ENCODE measurements at regions not wholly inside any gene's neighbourhood (a gene's known extent, or its start where the extent isn't known, plus 50 kb on each side); places are given as distances from the start of the nearest gene placed in this dataset.

DNA sequence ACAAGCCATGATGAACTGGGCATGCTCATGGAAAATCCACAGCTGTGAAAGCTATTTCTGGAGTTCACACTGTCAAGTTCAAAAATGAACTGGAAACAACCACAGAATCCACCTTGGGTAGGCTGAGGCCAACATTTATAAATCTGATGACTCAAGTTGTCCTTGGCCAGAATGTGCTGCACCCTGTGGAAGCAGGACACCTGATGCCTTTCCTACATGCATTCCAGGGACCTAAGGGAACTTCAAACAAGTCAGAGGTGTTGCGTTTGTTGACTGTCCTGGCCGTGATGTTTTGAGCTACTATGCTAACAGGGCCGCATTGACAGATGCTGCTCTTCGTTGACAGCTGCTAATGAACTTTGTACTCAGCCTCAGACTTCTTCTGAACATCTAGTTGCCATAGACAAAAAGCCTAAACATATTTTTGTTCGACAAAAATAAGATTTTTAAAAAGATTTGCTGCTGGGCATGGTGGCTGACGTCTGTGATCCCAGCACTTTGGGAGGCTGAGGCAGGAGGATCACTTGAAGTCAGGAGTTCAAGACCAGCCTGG, 127.9 kb upstream of the SLC45A1 start:
- Histone ChIP-seq H3K4me2 (ENCODE audit: low read depth, low read length) (no peak overlapping the region), H3K9me3 (replicated peaks; ENCODE audit: insufficient read depth, low read length) (no peaks in the 10 kb centered on the region), H4K20me1 (ENCODE audit: insufficient read depth, low read length) (no peaks in the 10 kb centered on the region), H3K27me3 (replicated peaks; ENCODE audit: insufficient read depth, low read length) (peaks cover 59% of the 10 kb centered on the region), H3K4me1 (ENCODE audit: low read length) (no peaks in the 10 kb centered on the region), H2AFZ (ENCODE audit: low read length) (no peak overlapping the region), H3K9me2 (replicated peaks; ENCODE audit: insufficient read depth, low read length) (no peaks in the 10 kb centered on the region), H3K9ac (ENCODE audit: low read length) (no peak overlapping the region), H3K4me3 (ENCODE audit: low read length) (no peak overlapping the region), H3K79me2 (ENCODE audit: low read length) (no peaks in the 10 kb centered on the region), H3F3A (ENCODE audit: insufficient read depth, low read length) (no peaks in the 10 kb centered on the region), H3K27ac (ENCODE audit: low read length) (no peak overlapping the region), H3K36me3 (replicated peaks; ENCODE audit: insufficient read depth, low read length) (no peaks in the 10 kb centered on the region)
- no peak for DNase-seq
- TF ChIP-seq, protein P1, sequence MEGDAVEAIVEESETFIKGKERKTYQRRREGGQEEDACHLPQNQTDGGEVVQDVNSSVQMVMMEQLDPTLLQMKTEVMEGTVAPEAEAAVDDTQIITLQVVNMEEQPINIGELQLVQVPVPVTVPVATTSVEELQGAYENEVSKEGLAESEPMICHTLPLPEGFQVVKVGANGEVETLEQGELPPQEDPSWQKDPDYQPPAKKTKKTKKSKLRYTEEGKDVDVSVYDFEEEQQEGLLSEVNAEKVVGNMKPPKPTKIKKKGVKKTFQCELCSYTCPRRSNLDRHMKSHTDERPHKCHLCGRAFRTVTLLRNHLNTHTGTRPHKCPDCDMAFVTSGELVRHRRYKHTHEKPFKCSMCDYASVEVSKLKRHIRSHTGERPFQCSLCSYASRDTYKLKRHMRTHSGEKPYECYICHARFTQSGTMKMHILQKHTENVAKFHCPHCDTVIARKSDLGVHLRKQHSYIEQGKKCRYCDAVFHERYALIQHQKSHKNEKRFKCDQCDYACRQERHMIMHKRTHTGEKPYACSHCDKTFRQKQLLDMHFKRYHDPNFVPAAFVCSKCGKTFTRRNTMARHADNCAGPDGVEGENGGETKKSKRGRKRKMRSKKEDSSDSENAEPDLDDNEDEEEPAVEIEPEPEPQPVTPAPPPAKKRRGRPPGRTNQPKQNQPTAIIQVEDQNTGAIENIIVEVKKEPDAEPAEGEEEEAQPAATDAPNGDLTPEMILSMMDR (IDR thresholded peaks at IDR 0.05; ENCODE audit: low read length): no peak
- TF ChIP-seq EZH2 (optimal IDR thresholded peaks at IDR 0.05; ENCODE audit: low read depth, low read length): no peak
- TF ChIP-seq EZH2phosphoT487 (IDR thresholded peaks at IDR 0.05; ENCODE audit: low read length): no peak

DNA sequence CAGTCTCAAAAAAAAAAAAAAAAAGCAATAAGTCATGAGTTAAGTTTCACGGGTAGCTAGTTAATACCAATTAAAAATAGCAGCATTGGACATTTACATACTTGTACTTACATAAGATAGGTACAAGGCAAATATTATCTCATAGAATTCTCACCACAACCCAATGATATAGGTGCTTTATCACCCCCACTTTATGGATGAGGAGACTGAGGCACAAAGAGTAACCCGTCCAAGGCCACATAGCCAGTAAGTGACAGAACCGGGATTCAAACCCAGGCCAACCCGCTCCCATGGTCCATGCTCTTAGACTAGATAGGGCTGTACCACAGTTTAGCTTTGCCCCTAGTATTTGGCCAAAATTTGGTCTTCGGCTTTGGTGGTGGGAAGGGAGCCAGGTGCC, 132.5 kb upstream of the SLC45A1 start:
- no peaks in the 10 kb centered on the region for H3K79me2 ChIP-seq (ENCODE audit: low read length)
- no peaks in the 10 kb centered on the region for H3K9me2 ChIP-seq (replicated peaks; ENCODE audit: insufficient read depth, low read length)
- no peak overlapping the region for H2AFZ ChIP-seq (ENCODE audit: low read length)
- H3K9ac ChIP-seq (ENCODE audit: low read length): no peak overlapping the region
- no peak for TF ChIP-seq EZH2 (optimal IDR thresholded peaks at IDR 0.05; ENCODE audit: low read depth, low read length)
- TF ChIP-seq EZH2phosphoT487 (IDR thresholded peaks at IDR 0.05; ENCODE audit: low read length): no peak
- TF ChIP-seq, protein P1 (IDR thresholded peaks at IDR 0.05; ENCODE audit: low read length): no peak
- peaks cover 35% of the 10 kb centered on the region for H3K27me3 ChIP-seq (replicated peaks; ENCODE audit: insufficient read depth, low read length)
- DNase-seq: no peak
- no peaks in the 10 kb centered on the region for H4K20me1 ChIP-seq (ENCODE audit: insufficient read depth, low read length)
- no peaks in the 10 kb centered on the region for H3K36me3 ChIP-seq (replicated peaks; ENCODE audit: insufficient read depth, low read length)
- no peak overlapping the region for H3K27ac ChIP-seq (ENCODE audit: low read length)
- H3K4me1 ChIP-seq (ENCODE audit: low read length): peaks cover 4% of the 10 kb centered on the region; the same call in 1 of the 2 replicates
- no peaks in the 10 kb centered on the region for H3K9me3 ChIP-seq (replicated peaks; ENCODE audit: insufficient read depth, low read length)
- H3F3A ChIP-seq (ENCODE audit: insufficient read depth, low read length): peaks cover 10% of the 10 kb centered on the region; the same call in 1 of the 2 replicates
- no peak overlapping the region for H3K4me2 ChIP-seq (ENCODE audit: low read depth, low read length)
- no peak overlapping the region for H3K4me3 ChIP-seq (ENCODE audit: low read length)

DNA sequence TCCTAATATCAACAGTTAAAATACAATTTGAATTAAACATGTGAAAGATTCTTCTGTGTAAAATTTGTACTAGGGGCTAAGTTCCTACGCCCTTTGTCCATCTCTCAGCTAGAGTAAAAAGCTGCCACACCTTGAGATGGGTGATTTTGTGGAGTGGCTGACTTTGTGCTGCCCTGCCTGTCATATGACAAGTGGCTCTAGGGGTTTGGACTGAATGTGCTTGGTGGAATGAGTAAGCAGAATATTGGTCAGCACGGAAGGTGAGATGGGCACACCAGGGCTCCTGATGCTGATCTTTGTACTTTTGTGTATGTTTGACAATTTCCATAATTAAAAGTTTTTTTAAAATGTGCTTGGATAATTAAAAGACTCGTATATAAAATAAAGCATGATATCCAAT, 133.6 kb upstream of the SLC45A1 start:
- peaks cover 36% of the 10 kb centered on the region for H3K27me3 ChIP-seq (replicated peaks; ENCODE audit: insufficient read depth, low read length)
- no peaks in the 10 kb centered on the region for H4K20me1 ChIP-seq (ENCODE audit: insufficient read depth, low read length)
- H3F3A ChIP-seq (ENCODE audit: insufficient read depth, low read length): peaks cover 10% of the 10 kb centered on the region; the same call in 1 of the 2 replicates
- H2AFZ ChIP-seq (ENCODE audit: low read length): no peak overlapping the region
- no peaks in the 10 kb centered on the region for H3K9me2 ChIP-seq (replicated peaks; ENCODE audit: insufficient read depth, low read length)
- H3K27ac ChIP-seq (ENCODE audit: low read length): no peak overlapping the region
- no peaks in the 10 kb centered on the region for H3K36me3 ChIP-seq (replicated peaks; ENCODE audit: insufficient read depth, low read length)
- TF ChIP-seq EZH2 (optimal IDR thresholded peaks at IDR 0.05; ENCODE audit: low read depth, low read length) (no peak), EZH2phosphoT487 (IDR thresholded peaks at IDR 0.05; ENCODE audit: low read length) (no peak)
- TF ChIP-seq, protein P1 (IDR thresholded peaks at IDR 0.05; ENCODE audit: low read length): no peak
- H3K9me3 ChIP-seq (replicated peaks; ENCODE audit: insufficient read depth, low read length): no peaks in the 10 kb centered on the region
- H3K9ac ChIP-seq (ENCODE audit: low read length): no peak overlapping the region
- no peak overlapping the region for H3K4me3 ChIP-seq (ENCODE audit: low read length)
- no peak overlapping the region for H3K4me2 ChIP-seq (ENCODE audit: low read depth, low read length)
- no peaks in the 10 kb centered on the region for H3K79me2 ChIP-seq (ENCODE audit: low read length)
- peaks cover 4% of the 10 kb centered on the region; the same call in 1 of the 2 replicates for H3K4me1 ChIP-seq (ENCODE audit: low read length)
- DNase-seq: no peak
